ACC112 (cell line): ENCODE measurements at regions not wholly inside any gene's neighbourhood (a gene's known extent, or its start where the extent isn't known, plus 50 kb on each side); places are given as distances from the start of the nearest gene placed in this dataset.

Experiments used
- H2AFZ ChIP-seq: fragments of 200-600 bp; sonication (generic); one replicate; pipeline ENCODE4 v1.6.0; 2017; ENCODE audit warnings: antibody characterized with exemption, low read length; ENCODE audit not compliant: unreplicated experiment
- H3K27ac ChIP-seq: fragments of 200-600 bp; sonication (generic); 2 replicates; pipeline ENCODE4 v1.5.1; 2014; ENCODE audit warnings: low read depth, mild to moderate bottlenecking, antibody characterized with exemption, low read length, moderate library complexity
- H3K27me3 ChIP-seq: fragments of 200-600 bp; sonication (generic); 2 replicates; pipeline ENCODE4 v1.6.1; 2014; ENCODE audit warnings: mild to moderate bottlenecking, antibody characterized with exemption, low read length, moderate library complexity, mixed read lengths; ENCODE audit not compliant: insufficient read depth
- H3K36me3 ChIP-seq: fragments of 200-600 bp; sonication (generic); 2 replicates; pipeline ENCODE4 v1.6.1; 2016; ENCODE audit warnings: mild to moderate bottlenecking, antibody characterized with exemption, low read length, moderate library complexity, mixed read lengths; ENCODE audit not compliant: insufficient read depth
- H3K4me1 ChIP-seq: fragments of 200-600 bp; sonication (generic); one replicate; pipeline ENCODE4 v1.6.1; 2016; ENCODE audit warnings: low read length, mixed read lengths; ENCODE audit not compliant: insufficient read depth, unreplicated experiment, control insufficient read depth
- H3K4me3 ChIP-seq: fragments of 200-600 bp; sonication (generic); 2 replicates; pipeline ENCODE4 v1.5.1; 2014; ENCODE audit warnings: mild to moderate bottlenecking, low read depth, low read length
- H3K79me2 ChIP-seq: fragments of 200-600 bp; sonication (generic); one replicate; pipeline ENCODE4 v1.6.0; 2016; ENCODE audit warnings: low read length; ENCODE audit not compliant: control insufficient read depth, unreplicated experiment, insufficient read depth

DNA sequence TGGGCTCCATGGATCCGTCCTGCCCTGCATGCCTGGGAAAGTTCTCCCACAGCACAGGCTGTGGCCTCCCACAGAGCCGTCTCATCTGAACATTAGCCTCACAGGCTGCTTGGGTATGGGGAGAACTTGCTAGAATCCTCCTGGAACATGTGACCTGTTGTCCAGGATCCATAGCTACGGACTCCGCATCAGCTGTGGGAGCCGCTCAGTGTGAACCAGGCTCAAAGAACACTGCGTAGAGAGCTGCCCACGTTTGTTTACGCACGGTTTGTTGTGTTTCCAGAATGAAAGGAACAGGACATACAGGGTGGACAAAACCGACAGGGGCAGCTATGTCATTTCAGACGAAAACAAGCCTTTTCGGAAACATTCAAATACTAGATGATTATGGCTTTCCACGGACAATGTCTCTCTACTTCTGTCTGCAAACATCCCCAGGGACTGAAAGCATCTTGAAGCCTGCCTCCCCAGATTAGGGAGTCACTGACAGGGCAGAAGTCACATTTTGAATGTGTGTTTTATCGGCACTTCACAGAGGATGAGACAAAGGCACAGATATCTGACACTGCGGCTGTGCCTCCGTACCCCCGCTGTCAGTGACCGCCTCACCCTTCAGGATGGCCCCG is 390.3 kb downstream of the GADD45G start:
- Histone ChIP-seq H3K27ac (no peak overlapping the region), H3K27me3 (no peaks in the 10 kb centered on the region), H3K79me2 (no peaks in the 10 kb centered on the region), H3K4me3 (no peak overlapping the region), H2AFZ (no peak overlapping the region), H3K4me1 (no peaks in the 10 kb centered on the region), H3K36me3 (no peaks in the 10 kb centered on the region)

GRCh38 chr9:89996116-89996515 is 391.3 kb downstream of the GADD45G start:
- no peaks in the 10 kb centered on the region for H3K27me3 ChIP-seq
- H3K27ac ChIP-seq: no peak overlapping the region
- H3K79me2 ChIP-seq: no peaks in the 10 kb centered on the region
- no peaks in the 10 kb centered on the region for H3K4me1 ChIP-seq
- H2AFZ ChIP-seq: no peak overlapping the region
- no peak overlapping the region for H3K4me3 ChIP-seq
- no peaks in the 10 kb centered on the region for H3K36me3 ChIP-seq

DNA sequence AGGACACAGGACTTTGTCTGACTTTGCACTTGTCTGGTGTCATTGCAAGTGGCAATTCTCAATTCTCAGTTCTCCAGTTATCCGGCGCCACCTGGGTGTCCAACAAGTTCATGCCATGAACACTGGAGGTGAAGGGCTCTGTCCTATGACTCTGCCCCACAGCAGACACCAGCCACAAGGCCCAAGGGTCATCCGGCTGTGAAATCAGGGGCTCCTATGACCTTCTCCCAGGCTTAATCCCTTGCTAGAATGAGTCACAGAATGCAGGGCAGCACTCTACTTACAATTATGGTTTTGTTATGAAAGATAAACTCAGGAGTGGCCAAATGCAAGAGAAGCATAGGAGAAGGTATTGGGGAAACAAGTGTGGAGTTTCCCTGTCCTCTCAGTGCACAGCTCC is 392.0 kb downstream of the GADD45G start:
- no peak overlapping the region for H3K27ac ChIP-seq

DNA sequence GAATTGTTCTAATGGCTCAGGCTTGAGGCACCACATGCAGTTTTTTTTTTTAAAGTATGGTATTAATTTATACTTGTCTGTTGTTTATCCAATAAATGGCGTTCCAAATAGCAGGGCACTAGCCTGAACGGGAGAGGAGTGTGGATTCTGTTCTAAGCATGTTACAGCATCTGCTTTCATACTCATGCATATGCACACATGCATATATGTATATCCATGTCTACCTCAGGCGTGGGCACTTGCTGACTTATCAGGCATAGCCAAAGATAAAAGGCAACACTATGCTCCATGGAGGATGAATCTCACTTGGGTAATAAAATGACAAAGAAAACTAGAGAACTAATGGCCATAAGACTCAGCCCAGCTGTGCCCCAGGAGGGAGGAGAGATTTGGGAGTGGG is 393.8 kb downstream of the GADD45G start:
- Histone ChIP-seq H2AFZ (no peak overlapping the region), H3K27me3 (no peaks in the 10 kb centered on the region), H3K4me1 (no peaks in the 10 kb centered on the region), H3K36me3 (no peaks in the 10 kb centered on the region), H3K27ac (no peak overlapping the region), H3K4me3 (no peak overlapping the region), H3K79me2 (no peaks in the 10 kb centered on the region)

More for the DNA sequence above, 392.0 kb downstream of the GADD45G start:
- Histone ChIP-seq H2AFZ (no peak overlapping the region), H3K79me2 (no peaks in the 10 kb centered on the region), H3K36me3 (no peaks in the 10 kb centered on the region), H3K4me1 (no peaks in the 10 kb centered on the region), H3K27me3 (no peaks in the 10 kb centered on the region), H3K4me3 (no peak overlapping the region)

DNA sequence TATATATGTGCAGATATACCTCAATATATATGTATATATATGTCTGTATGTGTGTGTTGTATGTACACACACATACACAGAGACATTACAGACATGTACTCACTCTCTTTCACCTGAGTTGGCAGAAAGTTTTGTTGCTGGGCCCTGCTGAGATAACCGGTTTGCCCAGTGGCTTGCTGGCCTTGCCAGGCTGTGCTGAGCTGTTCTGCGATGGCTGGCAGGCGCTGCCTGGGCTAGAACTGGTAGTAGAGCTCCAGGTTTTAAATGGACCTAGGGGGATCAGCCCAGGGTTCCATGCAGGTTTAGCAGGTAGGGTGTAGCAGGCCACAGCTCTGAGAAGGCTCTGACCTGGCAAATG is 394.3 kb downstream of the GADD45G start:
- H3K36me3 ChIP-seq: no peaks in the 10 kb centered on the region
- no peak overlapping the region for H2AFZ ChIP-seq

DNA sequence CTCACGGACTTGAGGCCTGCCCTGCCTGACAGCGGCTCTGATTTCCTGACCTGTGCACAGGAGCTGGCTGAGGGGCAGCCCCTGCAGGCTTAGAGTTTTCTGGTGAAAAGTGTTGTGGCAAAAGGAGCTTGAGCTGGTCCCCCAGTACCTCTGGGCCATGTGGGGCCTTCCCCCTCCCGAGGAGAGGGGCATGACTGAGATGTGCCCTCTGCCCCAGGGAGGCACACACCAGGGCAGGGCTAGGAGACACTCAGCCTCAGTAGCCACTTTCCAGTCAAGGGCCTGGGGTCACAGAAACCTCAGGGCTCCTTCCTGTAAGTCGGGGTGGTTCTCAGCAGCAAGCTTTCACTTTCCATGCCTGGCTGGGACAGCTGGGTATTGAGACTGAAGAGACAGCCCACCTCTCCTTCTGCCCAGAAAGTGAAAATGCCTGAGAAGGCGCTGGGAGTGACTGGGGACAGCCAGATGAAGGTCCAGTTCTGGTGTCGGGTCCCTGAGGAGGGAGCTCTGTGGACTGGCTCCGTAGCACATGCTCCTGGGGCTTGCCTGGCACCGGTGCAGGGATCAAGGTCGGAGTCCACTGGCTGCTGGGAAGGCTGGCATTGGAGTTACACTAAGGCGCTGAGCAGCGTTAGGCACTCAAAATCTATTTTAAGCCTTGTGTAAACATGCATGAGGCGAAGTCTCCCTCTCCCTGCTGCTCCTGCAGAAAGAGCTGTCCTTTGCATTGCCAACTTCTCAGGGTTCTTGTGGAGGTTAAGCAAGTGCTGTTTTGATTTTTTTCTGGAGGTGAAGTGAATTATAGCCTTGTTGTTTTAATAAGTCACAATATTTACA is 394.9 kb downstream of the GADD45G start:
- H3K36me3 ChIP-seq: no peaks in the 10 kb centered on the region
- no peak overlapping the region for H3K4me3 ChIP-seq
- H3K4me1 ChIP-seq: no peaks in the 10 kb centered on the region
- no peaks in the 10 kb centered on the region for H3K79me2 ChIP-seq
- H2AFZ ChIP-seq: no peak overlapping the region
- H3K27ac ChIP-seq: no peak overlapping the region
- H3K27me3 ChIP-seq: no peaks in the 10 kb centered on the region

More for the DNA sequence above, 394.3 kb downstream of the GADD45G start:
- H3K4me1 ChIP-seq: no peaks in the 10 kb centered on the region
- no peaks in the 10 kb centered on the region for H3K27me3 ChIP-seq
- no peak overlapping the region for H3K27ac ChIP-seq
- no peaks in the 10 kb centered on the region for H3K79me2 ChIP-seq
- no peak overlapping the region for H3K4me3 ChIP-seq

DNA sequence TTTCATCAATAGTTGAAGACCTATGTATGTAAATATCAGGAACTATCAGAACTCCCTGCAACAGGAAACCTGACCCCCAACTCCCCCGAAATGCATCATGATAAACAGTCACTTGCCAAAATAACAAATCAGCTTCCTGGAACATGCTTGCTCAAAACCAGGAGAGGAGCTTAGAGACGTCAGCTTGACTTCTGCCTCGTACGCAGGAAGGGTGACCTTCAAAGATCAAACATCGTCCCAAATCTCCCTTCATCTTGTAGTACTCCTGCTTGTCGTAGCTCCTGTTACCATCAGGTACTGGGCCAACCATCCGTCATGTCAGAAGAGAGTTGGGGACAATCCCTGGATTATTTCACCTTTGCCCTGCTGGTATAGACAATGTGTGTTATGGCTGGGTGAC is 396.1 kb downstream of the GADD45G start:
- no peak overlapping the region for H3K4me3 ChIP-seq
- no peaks in the 10 kb centered on the region for H3K27me3 ChIP-seq
- no peak overlapping the region for H2AFZ ChIP-seq
- no peaks in the 10 kb centered on the region for H3K36me3 ChIP-seq
- H3K27ac ChIP-seq: no peak overlapping the region
- H3K79me2 ChIP-seq: no peaks in the 10 kb centered on the region
- no peaks in the 10 kb centered on the region for H3K4me1 ChIP-seq

GRCh38 chr9:90001747-90002146 is 396.9 kb downstream of the GADD45G start:
- H3K27me3 ChIP-seq: no peaks in the 10 kb centered on the region
- H3K27ac ChIP-seq: no peak overlapping the region
- no peak overlapping the region for H3K4me3 ChIP-seq
- no peaks in the 10 kb centered on the region for H3K4me1 ChIP-seq
- no peaks in the 10 kb centered on the region for H3K36me3 ChIP-seq
- H2AFZ ChIP-seq: no peak overlapping the region
- no peaks in the 10 kb centered on the region for H3K79me2 ChIP-seq

GRCh38 chr9:90002397-90003271 is 397.8 kb downstream of the GADD45G start:
- Histone ChIP-seq H3K27me3 (no peaks in the 10 kb centered on the region), H3K36me3 (no peaks in the 10 kb centered on the region), H2AFZ (no peak overlapping the region), H3K27ac (no peak overlapping the region), H3K79me2 (no peaks in the 10 kb centered on the region), H3K4me1 (no peaks in the 10 kb centered on the region), H3K4me3 (no peak overlapping the region)

- no peaks in the 10 kb centered on the region for H3K4me1 ChIP-seq
Measured at GRCh38 chr9:90005388-90005787, 400.6 kb downstream of the GADD45G start.

More at GRCh38 chr9:90005388-90005787, 400.6 kb downstream of the GADD45G start:
- Histone ChIP-seq H3K36me3 (no peaks in the 10 kb centered on the region), H3K79me2 (no peaks in the 10 kb centered on the region), H3K27me3 (no peaks in the 10 kb centered on the region), H2AFZ (no peak overlapping the region), H3K27ac (no peak overlapping the region), H3K4me3 (no peak overlapping the region)
